GM18867 (cell line): ENCODE measurements at regions not wholly inside any gene's neighbourhood (a gene's known extent, or its start where the extent isn't known, plus 50 kb on each side); places are given as distances from the start of the nearest gene placed in this dataset.

Experiments
- ATAC-seq: cut with Tn5 transposase; IDR thresholded peaks from one replicate; pipeline ENCODE4 v1.9.1; 2021; ENCODE audit warnings: mild to moderate bottlenecking, moderate library complexity; ENCODE audit not compliant: unreplicated experiment

GRCh38 chr2:217419055-217419671, 559.3 kb upstream of the TNP1 start:
- ATAC-seq: peak; percentile 42

- ATAC-seq: no peak
Observed at GRCh38 chr2:217418544-217418943, 558.7 kb upstream of the TNP1 start.

GRCh38 chr2:217418090-217418489, 558.2 kb upstream of the TNP1 start:
- ATAC-seq: no peak

GRCh38 chr2:217417536-217417935, 557.7 kb upstream of the TNP1 start:
- ATAC-seq: no peak

GRCh38 chr2:217415316-217415715, 555.5 kb upstream of the TNP1 start:
- peak; percentile 83 for ATAC-seq

- no peak for ATAC-seq
Observed at GRCh38 chr2:217414429-217414828, 554.6 kb upstream of the TNP1 start.

- no peak for ATAC-seq
Observed at GRCh38 chr2:217413193-217413592, 553.3 kb upstream of the TNP1 start.

GRCh38 chr2:217412721-217413120, 552.9 kb upstream of the TNP1 start:
- no peak for ATAC-seq

- ATAC-seq: no peak
Observed at GRCh38 chr2:217412277-217412676, 552.4 kb upstream of the TNP1 start.

GRCh38 chr2:217410681-217410960, 550.8 kb upstream of the TNP1 start:
- no peak for ATAC-seq

GRCh38 chr2:217409949-217410680, 550.3 kb upstream of the TNP1 start:
- ATAC-seq: no peak

GRCh38 chr2:217407362-217407761, 547.5 kb upstream of the TNP1 start:
- no peak for ATAC-seq

GRCh38 chr2:217404236-217404760, 544.4 kb upstream of the TNP1 start:
- no peak for ATAC-seq

GRCh38 chr2:217402761-217403383, 543.0 kb upstream of the TNP1 start:
- ATAC-seq: no peak

- no peak for ATAC-seq
Observed at GRCh38 chr2:217402144-217402543, 542.3 kb upstream of the TNP1 start.

GRCh38 chr2:217399291-217399690, 539.4 kb upstream of the TNP1 start:
- ATAC-seq: no peak

- ATAC-seq: no peak
Observed at GRCh38 chr2:217398860-217399259, 539.0 kb upstream of the TNP1 start.

- ATAC-seq: no peak
Observed at GRCh38 chr2:217398101-217398500, 538.2 kb upstream of the TNP1 start.

- ATAC-seq: no peak
Observed at GRCh38 chr2:217396586-217396985, 536.7 kb upstream of the TNP1 start.

- ATAC-seq: no peak
Observed at GRCh38 chr2:217396165-217396564, 536.3 kb upstream of the TNP1 start.

- ATAC-seq: no peak
Observed at GRCh38 chr2:217394510-217395351, 534.9 kb upstream of the TNP1 start.
